ENCODE measurements at regions not wholly inside any gene's neighbourhood (a gene's known extent, or its start where the extent isn't known, plus 50 kb on each side); places are given as distances from the start of the nearest gene placed in this dataset.
"Not testable (repeated sequence)": the region's sequence is repeated elsewhere in the genome, so short reads cannot be mapped to it uniquely, and the experiment has no call there.

- DNase-seq, result no peak
Measured at GRCh38 chr12:30578426-30578825, 117.2 kb downstream of the IPO8 start.

- DNase-seq, result no peak
Measured at GRCh38 chr12:30573145-30573544, 122.5 kb downstream of the IPO8 start.

- DNase-seq, result no peak
Measured at GRCh38 chr12:30570211-30570890, 125.3 kb downstream of the IPO8 start.

- DNase-seq, result no peak
Measured at GRCh38 chr12:30569426-30569825, 126.2 kb downstream of the IPO8 start.

GRCh38 chr12:30568453-30568852 is 127.2 kb downstream of the IPO8 start:
- no peak for DNase-seq

- no peak for DNase-seq
Measured at GRCh38 chr12:30567082-30567481, 128.6 kb downstream of the IPO8 start.

GRCh38 chr12:30564394-30564793 is 131.3 kb downstream of the IPO8 start:
- no peak for DNase-seq

GRCh38 chr12:30548203-30548602 is 147.5 kb downstream of the IPO8 start:
- DNase-seq, result no peak

GRCh38 chr12:30546121-30546520 is 149.5 kb downstream of the IPO8 start:
- no peak for DNase-seq

- DNase-seq, result not testable (repeated sequence)
Measured at GRCh38 chr12:30544704-30545103, 151.0 kb downstream of the IPO8 start.

- no peak for DNase-seq
Measured at GRCh38 chr12:30537228-30537627, 158.4 kb downstream of the IPO8 start.

GRCh38 chr12:30533558-30534265 is 162.0 kb downstream of the IPO8 start:
- DNase-seq, result no peak

GRCh38 chr12:30531731-30532678 is 163.7 kb downstream of the IPO8 start:
- no peak for DNase-seq

GRCh38 chr12:30529489-30530269 is 166.0 kb downstream of the IPO8 start:
- DNase-seq, result no peak

GRCh38 chr12:30525171-30525570 is 170.5 kb downstream of the IPO8 start:
- DNase-seq, result no peak

GRCh38 chr12:30520285-30520684 is 175.4 kb downstream of the IPO8 start:
- not testable (repeated sequence) for DNase-seq

- DNase-seq, result no peak
Measured at GRCh38 chr12:30519535-30519934, 176.1 kb downstream of the IPO8 start.

- DNase-seq, result no peak
Measured at GRCh38 chr12:30517320-30517719, 178.3 kb downstream of the IPO8 start.

- peak; percentile 32 for DNase-seq
Measured at GRCh38 chr12:30515351-30515750, 180.3 kb downstream of the IPO8 start.

- DNase-seq, result no peak
Measured at GRCh38 chr12:30514666-30515065, 181.0 kb downstream of the IPO8 start.

- no peak for DNase-seq
Measured at GRCh38 chr12:30508205-30508967, 187.3 kb downstream of the IPO8 start.

- DNase-seq, result no peak
Measured at GRCh38 chr12:30507576-30507975, 188.1 kb downstream of the IPO8 start.
